Gastroesophageal sphincter (tissue), 4 donors: ENCODE measurements at regions not wholly inside any gene's neighbourhood (a gene's known extent, or its start where the extent isn't known, plus 50 kb on each side); places are given as distances from the start of the nearest gene placed in this dataset.

Experiments used
- ATAC-seq: fragments of 150-250 bp; one replicate; pipeline ENCODE4 v1.9.1; 2016; ENCODE audit warnings: mild to moderate bottlenecking, moderate library complexity
- H3K27ac ChIP-seq, 4 donors: fragments of 200-600 bp; sonication (generic) in 3 of 4; 1 replicate in 3 of 4; 2 replicates in 1 of 4; pipeline ENCODE4 v1.5.1; 2016 to 2019
- H3K27me3 ChIP-seq: fragments of 200-600 bp; sonication (generic); one replicate; pipeline ENCODE4 v1.5.1; 2019
- H3K36me3 ChIP-seq, 2 donors: fragments of 200-600 bp; sonication (generic); one replicate each; pipeline ENCODE4 v1.5.1; 2019; ENCODE audit warnings: control low read depth in 1 of 2
- H3K4me1 ChIP-seq, 3 donors: fragments of 200-600 bp; sonication (generic); 1 replicate in 2 of 3; 2 replicates in 1 of 3; pipeline ENCODE4 v1.5.1; 2016 to 2019; ENCODE audit warnings: control low read depth in 2 of 3
- H3K4me3 ChIP-seq, 2 donors: fragments of 200-600 bp; sonication (generic); one replicate each; pipeline ENCODE4 v1.5.1; 2019; ENCODE audit warnings: mild to moderate bottlenecking in 1 of 2, moderate library complexity in 1 of 2
- H3K9me3 ChIP-seq, 3 donors: fragments of 200-600 bp; sonication (generic); one replicate each; pipeline ENCODE4 v1.5.1; 2017 to 2019; ENCODE audit warnings: control low read depth in 2 of 3
- EP300 ChIP-seq: sonication (generic); formaldehyde crosslinking; IDR thresholded peaks from one replicate; pipeline ENCODE4 v1.6.1; 2017; ENCODE audit warnings: antibody characterized with exemption, mild to moderate bottlenecking
- POLR2A ChIP-seq, 2 donors: fragments of 450-650 bp; IDR thresholded peaks; one replicate each; pipeline ENCODE4 v1.6.1; 2017; ENCODE audit warnings: antibody characterized with exemption in 2 of 2, mild to moderate bottlenecking in 2 of 2, moderate library complexity in 1 of 2
- POLR2AphosphoS5 ChIP-seq: sonication (generic); formaldehyde crosslinking; IDR thresholded peaks from one replicate; pipeline ENCODE4 v1.6.1; 2017; ENCODE audit warnings: antibody characterized with exemption
- WGBS, 2 donors: methylation state at CpG; one replicate each; pipeline ENCODE4 v1.1.5; 2018; ENCODE audit warnings: low coverage in 1 of 2; 5-methylcytosine and 5-hydroxymethylcytosine counted together
- TF ChIP-seq, protein P1 (sequence below), 4 experiments: fragments of 200-600 bp in 2 of 4; fragments of 450-650 bp in 2 of 4; sonication (generic) in 1 of 4; IDR thresholded peaks; one replicate each; pipeline ENCODE4 v1.5.1; 2017 to 2019; ENCODE audit warnings: antibody characterized with exemption in 4 of 4, mild to moderate bottlenecking in 2 of 4, moderate library complexity in 2 of 4

DNA sequence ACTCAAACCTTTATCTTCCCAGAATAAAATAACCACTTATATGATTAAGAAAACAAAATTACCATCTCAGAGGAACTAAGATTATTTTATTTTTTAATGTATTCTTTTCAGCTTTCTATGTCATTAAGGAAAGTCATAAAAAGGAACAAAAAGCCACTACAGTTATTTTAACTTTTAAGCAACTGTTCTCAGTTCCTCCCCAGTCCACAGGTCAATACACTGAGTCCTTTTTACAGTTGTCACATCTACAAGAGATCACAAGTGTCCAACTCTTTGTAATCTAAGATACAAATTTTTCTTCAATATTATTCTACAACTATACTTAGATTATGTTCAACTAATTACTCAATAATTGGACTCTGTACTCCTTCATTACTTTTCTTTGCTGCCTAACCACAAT lies 782.8 kb upstream of the ACO1 start:
- ATAC-seq, result no peak
- Histone ChIP-seq H3K27me3 (no peaks in the 10 kb centered on the region), H3K4me1 (no peaks in the 10 kb centered on the region)

DNA sequence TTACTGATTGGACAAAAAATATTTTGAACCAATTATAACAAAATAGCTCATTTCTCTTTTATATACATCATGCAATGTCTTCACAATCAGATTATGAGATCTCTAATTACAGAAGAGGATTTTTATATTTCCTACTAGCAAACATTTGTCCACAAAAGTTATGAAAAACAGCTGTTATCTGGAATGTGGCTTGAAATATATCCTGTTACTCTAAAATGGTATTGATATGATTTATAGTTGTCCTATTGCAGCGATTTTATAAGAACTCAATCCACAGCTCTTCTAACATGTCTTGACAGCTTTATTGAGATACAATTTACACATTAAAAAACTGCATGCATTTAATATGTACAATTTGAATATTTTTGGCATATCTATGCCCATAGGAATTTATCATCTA lies 779.9 kb upstream of the ACO1 start:
- no peaks in the 10 kb centered on the region for H3K4me1 ChIP-seq
- no peak overlapping the region for H3K27ac ChIP-seq
- H3K36me3 ChIP-seq, result no peaks in the 10 kb centered on the region
- ATAC-seq, result no peak
- H3K9me3 ChIP-seq, result no peaks in the 10 kb centered on the region
- H3K4me3 ChIP-seq, result no peak overlapping the region
- 60 to 89% methylated on average over 1 of the region's 1 CpG for WGBS, 2 donors
- TF ChIP-seq POLR2AphosphoS5, result no peak
- TF ChIP-seq EP300, result no peak
- TF ChIP-seq POLR2A (IDR thresholded peaks at IDR 0.05), result no peak
- TF ChIP-seq, protein P1, sequence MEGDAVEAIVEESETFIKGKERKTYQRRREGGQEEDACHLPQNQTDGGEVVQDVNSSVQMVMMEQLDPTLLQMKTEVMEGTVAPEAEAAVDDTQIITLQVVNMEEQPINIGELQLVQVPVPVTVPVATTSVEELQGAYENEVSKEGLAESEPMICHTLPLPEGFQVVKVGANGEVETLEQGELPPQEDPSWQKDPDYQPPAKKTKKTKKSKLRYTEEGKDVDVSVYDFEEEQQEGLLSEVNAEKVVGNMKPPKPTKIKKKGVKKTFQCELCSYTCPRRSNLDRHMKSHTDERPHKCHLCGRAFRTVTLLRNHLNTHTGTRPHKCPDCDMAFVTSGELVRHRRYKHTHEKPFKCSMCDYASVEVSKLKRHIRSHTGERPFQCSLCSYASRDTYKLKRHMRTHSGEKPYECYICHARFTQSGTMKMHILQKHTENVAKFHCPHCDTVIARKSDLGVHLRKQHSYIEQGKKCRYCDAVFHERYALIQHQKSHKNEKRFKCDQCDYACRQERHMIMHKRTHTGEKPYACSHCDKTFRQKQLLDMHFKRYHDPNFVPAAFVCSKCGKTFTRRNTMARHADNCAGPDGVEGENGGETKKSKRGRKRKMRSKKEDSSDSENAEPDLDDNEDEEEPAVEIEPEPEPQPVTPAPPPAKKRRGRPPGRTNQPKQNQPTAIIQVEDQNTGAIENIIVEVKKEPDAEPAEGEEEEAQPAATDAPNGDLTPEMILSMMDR (IDR thresholded peaks at IDR 0.05), result no peak
- no peaks in the 10 kb centered on the region for H3K27me3 ChIP-seq

More for the DNA sequence above, 782.8 kb upstream of the ACO1 start:
- no peak overlapping the region for H3K27ac ChIP-seq
- H3K9me3 ChIP-seq, result no peaks in the 10 kb centered on the region
- no peak overlapping the region for H3K4me3 ChIP-seq
- H3K36me3 ChIP-seq, result no peaks in the 10 kb centered on the region
- TF ChIP-seq EP300 (no peak), POLR2AphosphoS5 (no peak), POLR2A (IDR thresholded peaks at IDR 0.05) (no peak)
- TF ChIP-seq, protein P1 (IDR thresholded peaks at IDR 0.05), result no peak

DNA sequence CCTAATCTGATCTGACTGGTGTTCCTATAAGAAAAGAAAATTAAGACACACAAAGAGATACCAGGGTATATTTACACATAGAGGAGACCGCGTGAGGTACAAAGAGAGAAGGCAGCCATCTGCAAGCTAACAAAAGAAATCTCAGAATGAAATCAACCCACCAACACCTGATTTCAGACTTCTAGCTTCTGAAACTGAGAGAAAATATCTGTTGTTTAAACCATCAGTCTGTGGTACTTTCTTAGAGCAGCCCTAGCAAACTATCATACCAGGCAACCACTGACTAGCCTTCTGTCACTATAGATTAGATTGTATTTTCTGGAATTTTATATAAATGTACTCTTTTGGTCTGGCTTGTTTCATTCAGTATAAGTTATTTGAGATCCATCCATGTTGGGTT lies 779.3 kb upstream of the ACO1 start:
- Histone ChIP-seq H3K9me3 (no peaks in the 10 kb centered on the region), H3K36me3 (no peaks in the 10 kb centered on the region), H3K27ac (no peak overlapping the region), H3K4me1 (no peaks in the 10 kb centered on the region), H3K27me3 (no peaks in the 10 kb centered on the region), H3K4me3 (no peak overlapping the region)
- ATAC-seq, result no peak
- TF ChIP-seq POLR2A (IDR thresholded peaks at IDR 0.05) (no peak), POLR2AphosphoS5 (no peak), EP300 (no peak)
- TF ChIP-seq, protein P1 (IDR thresholded peaks at IDR 0.05), result no peak
- WGBS, 2 donors, result 93 to 100% methylated on average over 2 of the region's 2 CpGs

DNA sequence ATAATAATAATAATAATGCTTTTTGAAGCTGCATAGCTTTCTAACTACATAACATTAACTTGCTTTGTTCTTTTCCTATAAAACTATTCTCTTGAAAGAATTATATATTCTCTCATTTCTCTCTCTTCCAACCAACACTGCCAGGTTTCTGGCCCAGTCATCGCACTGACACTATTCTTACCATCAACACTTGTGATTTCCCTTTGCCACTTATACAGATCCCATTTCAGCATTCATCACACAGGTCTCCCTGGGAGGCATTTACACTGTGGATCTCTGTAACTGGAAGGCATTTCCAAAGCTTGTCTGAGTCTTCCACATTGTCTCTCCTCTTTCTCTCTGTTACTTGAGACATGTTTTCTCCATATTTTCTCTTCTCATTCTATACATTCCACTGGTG lies 777.8 kb upstream of the ACO1 start:
- WGBS, 2 donors, result 79 to 100% methylated on average over 1 of the region's 1 CpG
- Histone ChIP-seq H3K4me3 (no peak overlapping the region), H3K36me3 (no peaks in the 10 kb centered on the region), H3K9me3 (no peaks in the 10 kb centered on the region), H3K4me1 (no peaks in the 10 kb centered on the region), H3K27ac (no peak overlapping the region), H3K27me3 (no peaks in the 10 kb centered on the region)
- TF ChIP-seq POLR2AphosphoS5, result no peak
- no peak for TF ChIP-seq EP300
- TF ChIP-seq, protein P1 (IDR thresholded peaks at IDR 0.05), result no peak
- no peak for TF ChIP-seq POLR2A (IDR thresholded peaks at IDR 0.05)
- no peak for ATAC-seq

DNA sequence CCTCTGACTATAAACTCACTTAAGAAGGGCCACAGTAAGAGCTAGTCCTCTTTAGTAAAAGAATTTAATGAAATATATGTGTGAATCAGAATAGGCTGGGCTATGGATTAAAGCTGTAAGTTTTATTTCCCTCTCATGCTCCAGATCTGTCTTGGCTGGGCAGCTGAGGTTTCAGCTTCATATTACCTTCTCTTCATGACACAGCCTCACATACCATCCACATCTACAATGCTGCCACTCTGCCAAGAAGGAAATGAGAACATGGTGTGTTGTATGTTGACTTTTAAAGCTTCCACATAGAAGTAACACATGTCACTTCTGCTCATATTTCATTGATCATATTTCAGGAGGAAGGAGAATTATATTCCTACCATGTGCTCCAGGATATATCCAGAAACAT lies 776.0 kb upstream of the ACO1 start:
- TF ChIP-seq, protein P1 (IDR thresholded peaks at IDR 0.05), result no peak
- TF ChIP-seq POLR2AphosphoS5, result no peak
- no peak for TF ChIP-seq EP300
- no peak for TF ChIP-seq POLR2A (IDR thresholded peaks at IDR 0.05)
- no peak overlapping the region for H3K27ac ChIP-seq
- ATAC-seq, result no peak
- H3K9me3 ChIP-seq, result no peaks in the 10 kb centered on the region
- H3K27me3 ChIP-seq, result no peaks in the 10 kb centered on the region
- H3K4me1 ChIP-seq, result no peaks in the 10 kb centered on the region
- no peak overlapping the region for H3K4me3 ChIP-seq
- no peaks in the 10 kb centered on the region for H3K36me3 ChIP-seq
